ENCODE measurements at regions not wholly inside any gene's neighbourhood (a gene's known extent, or its start where the extent isn't known, plus 50 kb on each side); places are given as distances from the start of the nearest gene placed in this dataset.

DNA sequence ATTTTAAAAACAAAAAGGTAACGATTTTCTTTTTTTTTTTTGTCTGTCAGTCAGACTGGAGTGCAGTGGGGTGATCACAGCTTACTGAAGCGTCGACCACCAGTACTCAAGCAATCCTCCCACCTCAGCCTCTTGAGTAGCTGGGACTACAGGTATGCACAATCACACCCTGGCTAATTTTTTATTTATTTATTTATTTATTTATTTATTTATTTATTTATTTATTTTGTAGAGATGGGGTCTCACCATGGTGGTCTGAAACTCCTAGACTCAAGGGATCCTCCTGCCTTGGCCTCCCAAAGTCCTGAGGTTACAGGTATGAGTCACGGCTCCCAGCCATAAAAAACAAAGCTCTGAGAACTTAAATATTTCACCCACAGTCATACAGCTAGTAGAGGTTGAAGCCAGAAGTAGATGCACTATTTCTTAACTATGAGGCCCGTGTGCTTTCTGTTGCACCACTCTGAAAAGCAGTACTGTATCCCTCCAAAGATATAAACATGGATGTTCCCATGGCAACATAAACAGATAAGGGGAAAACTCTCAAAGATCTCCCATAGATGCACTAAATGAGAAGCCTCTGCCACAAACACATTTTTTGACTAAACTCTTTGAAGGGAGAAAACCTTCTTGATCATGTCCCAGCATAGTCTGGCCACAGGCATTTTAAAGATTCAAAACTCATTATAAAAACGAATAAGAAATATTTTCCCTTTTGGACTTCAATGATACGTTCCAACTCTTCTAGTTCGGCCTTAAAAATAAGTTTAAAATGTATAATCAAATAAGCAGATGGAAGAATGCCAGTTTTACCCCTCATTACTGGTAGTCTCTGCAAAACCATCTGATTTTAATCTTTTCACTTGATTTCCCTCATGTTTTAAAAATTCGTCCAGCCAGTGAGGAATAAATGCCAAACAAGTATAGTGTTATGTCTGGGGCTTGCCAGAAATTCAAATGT, 162.3 kb upstream of the ARHGEF26 start:
- no peak overlapping the region for H3K27ac Mint-ChIP-seq
- no peaks in the 10 kb centered on the region for H3K9me3 Mint-ChIP-seq

GRCh38 chr3:153960458-153961074, 160.6 kb upstream of the ARHGEF26 start:
- no peak overlapping the region for H3K27ac Mint-ChIP-seq
- no peaks in the 10 kb centered on the region for H3K4me1 Mint-ChIP-seq (ENCODE audit: low read depth)
- POLR2A ChIA-PET, result no interaction called here

More for the DNA sequence above, 162.3 kb upstream of the ARHGEF26 start:
- POLR2A ChIA-PET, result no interaction called here
- H3K27me3 Mint-ChIP-seq, result peaks cover 12% of the 10 kb centered on the region
- no peaks in the 10 kb centered on the region for H3K36me3 Mint-ChIP-seq
- intact Hi-C loops (cut with micrococcal nuclease), result no loop called here
- no peaks in the 10 kb centered on the region for H3K4me1 Mint-ChIP-seq (ENCODE audit: low read depth)
- no peak overlapping the region for H3K4me3 Mint-ChIP-seq
- no peak for DNase-seq
- CTCF ChIA-PET, result no interaction called here

DNA sequence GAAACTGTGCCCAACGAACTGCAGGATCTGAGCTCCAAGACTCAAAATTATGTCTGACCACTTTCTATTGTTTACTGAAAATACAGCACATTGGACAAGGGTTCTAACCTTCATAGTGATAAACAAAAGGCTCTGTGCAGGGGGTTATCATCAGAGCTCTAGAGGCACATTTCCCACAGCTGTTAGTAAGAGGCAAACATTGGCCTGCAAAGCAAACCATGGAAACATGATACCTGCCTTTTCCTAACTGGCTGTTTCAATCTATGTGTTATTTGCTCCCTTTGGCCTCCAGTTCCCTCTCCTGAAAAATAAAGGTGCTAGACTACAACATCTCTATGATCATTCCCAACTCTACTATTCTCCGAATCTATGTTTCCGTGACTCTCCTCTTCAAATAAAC, 159.7 kb upstream of the ARHGEF26 start:
- Mint-ChIP-seq H3K4me3 (no peak overlapping the region), H3K4me1 (ENCODE audit: low read depth) (no peaks in the 10 kb centered on the region), H3K9me3 (peaks cover 3% of the 10 kb centered on the region), H3K27me3 (peaks cover 10% of the 10 kb centered on the region), H3K36me3 (no peaks in the 10 kb centered on the region), H3K27ac (no peak overlapping the region)
- no peak for DNase-seq
- CTCF ChIA-PET, result no interaction called here
- intact Hi-C loops (cut with micrococcal nuclease), result no loop called here
- POLR2A ChIA-PET, result interaction anchor here (0.6 kb wide), 1 partner anchor 89 kb away, joined by 3 read pairs; no protein-coding TSS in a partner anchor

More at GRCh38 chr3:153960458-153961074, 160.6 kb upstream of the ARHGEF26 start:
- intact Hi-C loops (cut with micrococcal nuclease), result no loop called here
- H3K36me3 Mint-ChIP-seq, result no peaks in the 10 kb centered on the region
- peaks cover 12% of the 10 kb centered on the region for H3K27me3 Mint-ChIP-seq
- DNase-seq, result no peak
- CTCF ChIA-PET, result no interaction called here
- H3K4me3 Mint-ChIP-seq, result no peak overlapping the region
- peaks cover 3% of the 10 kb centered on the region for H3K9me3 Mint-ChIP-seq

GRCh38 chr3:153963012-153963411, 158.2 kb upstream of the ARHGEF26 start:
- peaks cover 8% of the 10 kb centered on the region for H3K27me3 Mint-ChIP-seq
- intact Hi-C loops (cut with micrococcal nuclease), result no loop called here
- H3K36me3 Mint-ChIP-seq, result no peaks in the 10 kb centered on the region
- no peak overlapping the region for H3K27ac Mint-ChIP-seq
- DNase-seq, result no peak
- H3K9me3 Mint-ChIP-seq, result peaks cover 3% of the 10 kb centered on the region
- H3K4me3 Mint-ChIP-seq, result no peak overlapping the region
- H3K4me1 Mint-ChIP-seq (ENCODE audit: low read depth), result peaks cover 4% of the 10 kb centered on the region
- POLR2A ChIA-PET, result no interaction called here
- CTCF ChIA-PET, result no interaction called here

DNA sequence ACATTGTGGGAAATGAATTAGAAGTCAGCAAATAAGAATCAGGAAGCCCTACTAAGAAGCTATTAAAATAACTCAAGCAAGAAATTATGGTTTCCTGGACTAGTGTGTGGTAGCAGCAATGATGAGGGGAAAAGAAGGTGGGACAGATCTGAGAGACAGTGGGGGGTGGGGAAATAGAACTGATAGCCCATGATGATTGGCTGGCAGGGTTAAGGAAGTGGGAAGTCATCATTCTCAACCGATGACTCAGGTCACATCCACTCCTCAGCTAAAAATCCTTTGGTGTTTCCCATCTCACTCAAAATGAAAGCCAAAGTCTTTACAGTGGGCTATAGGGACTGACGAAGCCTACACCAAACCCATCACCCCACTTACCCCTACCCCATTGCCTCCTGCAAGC, 153.9 kb upstream of the ARHGEF26 start:
- intact Hi-C loops (cut with micrococcal nuclease), result no loop called here
- ChIA-PET CTCF (interaction anchor here (0.6 kb wide), 1 partner anchor 1547 kb away, joined by 3 read pairs; no protein-coding TSS in a partner anchor), POLR2A (no interaction called here)
- H3K4me1 Mint-ChIP-seq (ENCODE audit: low read depth), result peaks cover 4% of the 10 kb centered on the region
- H3K27me3 Mint-ChIP-seq, result no peaks in the 10 kb centered on the region
- no peak overlapping the region for H3K27ac Mint-ChIP-seq
- DNase-seq, result no peak
- H3K9me3 Mint-ChIP-seq, result peaks cover 3% of the 10 kb centered on the region
- H3K4me3 Mint-ChIP-seq, result no peak overlapping the region
- no peaks in the 10 kb centered on the region for H3K36me3 Mint-ChIP-seq

DNA sequence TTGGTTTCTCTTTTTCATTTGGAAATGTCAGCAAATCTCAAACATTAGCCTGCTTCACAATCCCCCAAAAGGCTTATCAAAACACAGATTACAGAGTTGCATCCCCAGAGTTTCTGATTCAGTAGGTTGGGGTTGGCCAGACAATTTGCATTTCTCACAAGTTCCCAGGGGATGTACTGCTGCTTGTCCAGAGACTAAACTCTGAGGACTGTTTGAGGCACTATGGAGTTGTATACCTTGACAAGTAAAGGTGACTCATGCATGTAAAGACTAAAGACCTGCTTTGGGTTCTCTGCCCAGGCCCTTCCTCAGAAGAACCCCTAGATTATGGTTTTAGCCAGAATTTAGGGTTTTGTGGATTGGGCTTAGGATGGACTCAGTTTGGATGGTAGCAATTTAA, 151.1 kb upstream of the ARHGEF26 start:
- intact Hi-C loops (cut with micrococcal nuclease), result loop anchor here (5.0 kb wide), 1 partner anchor 133 kb away; no protein-coding TSS in a partner anchor
- H3K27me3 Mint-ChIP-seq, result no peaks in the 10 kb centered on the region
- no peak overlapping the region for H3K4me3 Mint-ChIP-seq
- no peak for DNase-seq
- H3K36me3 Mint-ChIP-seq, result no peaks in the 10 kb centered on the region
- POLR2A ChIA-PET, result no interaction called here
- peaks cover 4% of the 10 kb centered on the region for H3K4me1 Mint-ChIP-seq (ENCODE audit: low read depth)
- no peak overlapping the region for H3K27ac Mint-ChIP-seq
- H3K9me3 Mint-ChIP-seq, result peaks cover 2% of the 10 kb centered on the region
- CTCF ChIA-PET, result interaction anchor here (0.6 to 0.8 kb wide), 2 partner anchors 927 to 949 kb away, joined by 4 to 5 read pairs; no protein-coding TSS in a partner anchor

DNA sequence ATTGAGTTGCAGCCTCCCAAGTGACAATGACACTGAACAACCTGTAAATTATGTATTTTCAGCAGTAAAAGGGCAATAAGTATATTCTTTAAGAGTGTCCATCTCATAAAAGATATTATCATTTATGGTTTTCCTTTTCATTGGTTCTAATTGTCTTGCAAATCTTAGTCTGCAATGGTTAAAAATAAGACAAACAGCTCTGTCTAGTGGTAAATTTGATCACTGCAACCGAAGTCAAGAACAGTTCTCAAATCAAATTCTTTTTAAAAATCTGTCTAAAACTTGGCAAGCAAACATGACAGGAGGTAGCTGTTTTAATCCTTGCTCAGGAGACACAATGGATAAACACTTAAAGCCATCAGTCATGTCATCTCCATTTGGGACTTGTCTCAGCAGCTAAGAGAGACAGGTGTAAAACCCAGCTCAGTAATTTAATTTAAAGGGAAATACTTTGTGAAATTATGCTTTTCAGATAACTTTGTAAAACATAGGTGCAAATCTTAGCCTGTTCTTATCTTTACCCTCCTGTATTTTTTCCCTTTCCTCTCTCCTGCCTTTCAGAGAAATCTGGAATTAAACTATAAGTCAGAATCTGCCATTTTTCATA, 150.3 kb upstream of the ARHGEF26 start:
- Mint-ChIP-seq H3K27me3 (no peaks in the 10 kb centered on the region), H3K4me1 (ENCODE audit: low read depth) (peaks cover 4% of the 10 kb centered on the region), H3K36me3 (no peaks in the 10 kb centered on the region), H3K27ac (no peak overlapping the region), H3K4me3 (no peak overlapping the region), H3K9me3 (no peaks in the 10 kb centered on the region)
- DNase-seq, result no peak
- ChIA-PET CTCF (interaction anchor here (0.5 to 0.6 kb wide), 2 partner anchors 324 to 950 kb away, joined by 3 to 5 read pairs; no protein-coding TSS in a partner anchor), POLR2A (no interaction called here)
- intact Hi-C loops (cut with micrococcal nuclease), result loop anchor here (5.0 kb wide), 1 partner anchor 134 kb away; no protein-coding TSS in a partner anchor

DNA sequence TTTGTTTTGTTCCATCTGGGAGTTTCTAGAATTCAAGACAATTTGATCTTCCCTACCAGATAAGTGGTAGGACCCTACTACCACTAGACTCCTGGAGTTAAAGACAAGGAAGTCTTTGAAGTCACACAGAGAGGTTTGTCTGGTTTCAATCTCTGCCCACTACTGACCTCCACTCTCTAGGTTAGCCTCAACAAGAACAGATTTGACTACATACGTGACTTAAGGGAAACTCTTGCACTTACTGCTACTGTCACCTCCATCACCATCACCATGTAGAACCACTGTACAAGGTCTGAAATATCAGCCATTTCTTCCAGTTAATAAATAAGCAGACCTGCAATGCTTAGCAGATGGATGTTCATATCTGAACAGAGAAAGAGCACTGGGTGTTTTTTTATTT, 148.3 kb upstream of the ARHGEF26 start:
- ChIA-PET CTCF (interaction anchor here (1.2 kb wide), 1 partner anchor 186 kb away, joined by 3 read pairs; no protein-coding TSS in a partner anchor), POLR2A (no interaction called here)
- Mint-ChIP-seq H3K27me3 (no peaks in the 10 kb centered on the region), H3K27ac (no peak overlapping the region), H3K4me1 (ENCODE audit: low read depth) (no peaks in the 10 kb centered on the region), H3K36me3 (no peaks in the 10 kb centered on the region), H3K4me3 (no peak overlapping the region), H3K9me3 (no peaks in the 10 kb centered on the region)
- no peak for DNase-seq
- intact Hi-C loops (cut with micrococcal nuclease), result loop anchor here (5.0 kb wide), 1 partner anchor 136 kb away; no protein-coding TSS in a partner anchor

- Mint-ChIP-seq H3K36me3 (no peaks in the 10 kb centered on the region), H3K4me1 (ENCODE audit: low read depth) (no peaks in the 10 kb centered on the region), H3K9me3 (no peaks in the 10 kb centered on the region), H3K27me3 (no peaks in the 10 kb centered on the region), H3K4me3 (no peak overlapping the region), H3K27ac (no peak overlapping the region)
- CTCF ChIA-PET, result no interaction called here
- intact Hi-C loops (cut with micrococcal nuclease), result loop anchor here (5.0 kb wide), 1 partner anchor 136 kb away; no protein-coding TSS in a partner anchor
- POLR2A ChIA-PET, result no interaction called here
- no peak for DNase-seq
Measured at GRCh38 chr3:153973722-153974265, 147.4 kb upstream of the ARHGEF26 start.

GRCh38 chr3:153974614-153975013, 146.6 kb upstream of the ARHGEF26 start:
- no peaks in the 10 kb centered on the region for H3K9me3 Mint-ChIP-seq
- intact Hi-C loops (cut with micrococcal nuclease), result loop anchor here (5.0 kb wide), 1 partner anchor 137 kb away; no protein-coding TSS in a partner anchor
- H3K27me3 Mint-ChIP-seq, result peaks cover 2% of the 10 kb centered on the region
- H3K4me3 Mint-ChIP-seq, result no peak overlapping the region
- no peak for DNase-seq
- no peaks in the 10 kb centered on the region for H3K36me3 Mint-ChIP-seq
- ChIA-PET CTCF (no interaction called here), POLR2A (no interaction called here)
- H3K27ac Mint-ChIP-seq, result no peak overlapping the region
- H3K4me1 Mint-ChIP-seq (ENCODE audit: low read depth), result no peaks in the 10 kb centered on the region

DNA sequence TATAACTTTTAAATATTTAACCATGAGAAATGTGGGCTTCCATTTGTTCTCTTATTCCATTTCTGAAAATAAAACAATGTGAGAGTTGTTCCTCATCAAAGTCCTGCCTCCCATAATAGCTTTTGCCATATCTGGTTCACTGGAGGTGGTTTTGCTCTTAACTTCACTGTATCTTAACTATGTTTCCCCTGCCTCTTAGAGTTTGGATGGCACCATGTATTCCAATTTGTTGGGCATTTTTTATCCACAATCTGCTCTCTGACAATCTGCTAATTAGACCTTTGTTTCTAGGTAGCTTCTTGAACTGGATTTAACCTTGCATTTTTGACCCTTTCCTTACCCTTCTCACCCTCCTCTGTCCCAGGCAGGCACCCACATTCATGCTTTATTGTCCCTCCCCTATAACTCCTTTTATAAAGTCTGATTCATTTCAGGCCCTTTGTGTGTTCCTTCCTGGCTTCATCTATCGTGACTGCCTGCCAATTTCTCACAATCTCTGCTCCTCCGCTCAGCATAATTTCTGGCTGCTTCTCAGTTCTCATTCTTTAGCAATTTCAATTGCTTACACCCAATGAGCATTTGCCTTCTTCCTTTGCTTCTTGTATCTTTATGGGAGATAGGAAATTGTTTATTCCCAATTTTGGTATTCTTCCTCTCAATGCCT, 144.2 kb upstream of the ARHGEF26 start:
- H3K27ac Mint-ChIP-seq, result no peak overlapping the region
- H3K27me3 Mint-ChIP-seq, result peaks cover 2% of the 10 kb centered on the region
- ChIA-PET POLR2A (no interaction called here), CTCF (no interaction called here)
- no peak for DNase-seq
- no peaks in the 10 kb centered on the region for H3K4me1 Mint-ChIP-seq (ENCODE audit: low read depth)
- intact Hi-C loops (cut with micrococcal nuclease), result no loop called here
- no peak overlapping the region for H3K4me3 Mint-ChIP-seq
- no peaks in the 10 kb centered on the region for H3K9me3 Mint-ChIP-seq
- H3K36me3 Mint-ChIP-seq, result no peaks in the 10 kb centered on the region

All from activated CD4-positive, alpha-beta memory T cell treated with anti-CD3 and anti-CD28 coated beads for 36 hours (primary cell).